NOMO-1 treated with DMSO at 0.1 percent for 48 hours (cell line): ENCODE measurements at regions not wholly inside any gene's neighbourhood (a gene's known extent, or its start where the extent isn't known, plus 50 kb on each side); places are given as distances from the start of the nearest gene placed in this dataset.
A peak's percentile ranks its signal among the peaks of the same experiment; 100 is the strongest.

Experiments
- DNase-seq: peaks from one replicate; lab custom pipeline; 2025; ENCODE audit not compliant: unreplicated experiment; lab: John Stamatoyannopoulos, UW

DNA sequence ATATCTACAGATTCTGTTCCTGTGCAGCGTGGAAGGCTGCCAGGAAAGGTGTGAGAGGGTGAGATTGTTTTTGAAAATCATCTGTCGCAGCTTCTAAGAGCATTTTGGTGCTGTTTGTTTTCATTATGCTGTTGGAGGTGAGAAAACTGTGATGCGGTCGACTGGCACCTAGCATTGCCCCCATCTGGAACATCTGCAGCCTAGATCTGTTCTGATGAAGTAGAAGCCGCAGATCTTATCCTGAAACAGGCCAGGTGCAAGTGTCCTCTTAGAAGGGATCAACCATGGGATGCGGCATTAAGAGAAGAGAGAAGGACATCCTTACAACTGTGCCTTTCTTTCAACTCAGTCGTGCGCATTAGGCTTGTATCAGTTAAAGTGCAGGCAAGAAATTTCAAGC is 167.3 kb downstream of the CDH26 start:
- no peak for DNase-seq

DNA sequence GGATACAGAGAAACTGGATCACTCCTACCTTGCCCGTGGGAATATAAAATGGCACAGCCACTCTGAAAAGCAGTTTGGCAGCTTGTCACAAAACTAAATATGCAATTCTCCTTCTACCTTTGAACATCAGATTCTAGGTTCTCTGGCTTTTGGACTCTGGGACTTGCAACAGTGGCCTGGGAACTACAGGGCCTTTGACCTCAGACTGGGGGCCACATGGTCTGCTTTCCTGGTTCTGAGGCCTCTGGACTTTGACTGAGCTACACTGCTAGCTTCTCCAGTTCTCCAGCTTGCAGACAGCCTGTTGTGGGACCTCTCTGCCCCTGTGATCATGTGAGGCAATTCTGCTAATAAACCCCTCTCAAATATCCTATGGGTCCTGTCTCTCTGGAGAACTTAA is 168.8 kb downstream of the CDH26 start:
- DNase-seq = no peak

DNA sequence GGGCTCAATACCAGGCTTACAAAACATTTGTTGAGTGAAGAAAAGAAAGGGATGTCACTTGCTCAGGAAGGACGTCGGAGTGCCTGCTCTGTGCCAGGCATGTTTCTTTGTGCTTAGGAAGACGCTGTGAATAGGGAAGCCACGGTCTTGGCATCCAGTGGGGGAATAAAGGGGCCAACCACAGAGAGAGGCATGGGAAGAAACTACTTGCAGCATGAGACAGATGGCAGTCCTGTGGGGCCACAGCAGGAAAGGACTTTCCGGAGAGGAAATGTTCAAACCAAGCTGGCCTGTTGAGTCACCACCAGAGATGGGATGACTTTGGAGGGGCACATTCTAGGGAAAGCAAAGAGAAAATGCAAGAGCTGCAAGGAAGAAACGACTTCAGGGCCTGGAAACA is 173.2 kb downstream of the CDH26 start:
- DNase-seq = peak; percentile 64

DNA sequence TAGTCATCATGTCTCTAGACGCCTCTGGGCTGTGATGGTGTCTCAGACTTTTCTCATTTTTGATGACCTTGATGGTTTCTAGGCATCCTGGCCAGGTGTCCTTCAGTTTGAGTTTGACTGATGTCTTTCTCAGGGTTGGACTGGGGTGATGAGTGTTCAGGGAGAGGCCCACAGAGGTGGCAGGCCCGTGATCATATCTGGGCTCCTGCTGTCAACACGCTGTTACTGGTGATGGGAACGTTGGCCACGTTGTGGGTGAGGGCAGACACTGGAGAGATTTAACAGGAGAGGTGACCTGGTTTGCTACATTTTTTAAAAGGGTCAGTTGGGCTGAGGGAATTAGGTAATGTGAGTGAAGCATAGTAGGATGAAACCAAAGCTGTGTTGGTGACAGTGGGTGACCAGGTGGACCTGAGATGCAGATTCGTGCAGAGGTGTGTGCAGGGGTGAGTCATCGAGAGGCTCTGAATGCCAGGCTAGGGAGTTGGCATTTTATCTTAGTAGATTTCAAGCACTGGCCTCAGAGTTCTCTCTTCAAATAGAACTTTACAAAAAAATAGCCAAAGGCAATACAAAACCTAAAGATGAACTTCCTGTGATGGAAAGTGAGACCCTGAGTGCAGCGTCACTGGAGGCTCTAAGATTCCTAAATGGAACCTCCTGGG is 174.1 kb downstream of the CDH26 start:
- no peak for DNase-seq

DNA sequence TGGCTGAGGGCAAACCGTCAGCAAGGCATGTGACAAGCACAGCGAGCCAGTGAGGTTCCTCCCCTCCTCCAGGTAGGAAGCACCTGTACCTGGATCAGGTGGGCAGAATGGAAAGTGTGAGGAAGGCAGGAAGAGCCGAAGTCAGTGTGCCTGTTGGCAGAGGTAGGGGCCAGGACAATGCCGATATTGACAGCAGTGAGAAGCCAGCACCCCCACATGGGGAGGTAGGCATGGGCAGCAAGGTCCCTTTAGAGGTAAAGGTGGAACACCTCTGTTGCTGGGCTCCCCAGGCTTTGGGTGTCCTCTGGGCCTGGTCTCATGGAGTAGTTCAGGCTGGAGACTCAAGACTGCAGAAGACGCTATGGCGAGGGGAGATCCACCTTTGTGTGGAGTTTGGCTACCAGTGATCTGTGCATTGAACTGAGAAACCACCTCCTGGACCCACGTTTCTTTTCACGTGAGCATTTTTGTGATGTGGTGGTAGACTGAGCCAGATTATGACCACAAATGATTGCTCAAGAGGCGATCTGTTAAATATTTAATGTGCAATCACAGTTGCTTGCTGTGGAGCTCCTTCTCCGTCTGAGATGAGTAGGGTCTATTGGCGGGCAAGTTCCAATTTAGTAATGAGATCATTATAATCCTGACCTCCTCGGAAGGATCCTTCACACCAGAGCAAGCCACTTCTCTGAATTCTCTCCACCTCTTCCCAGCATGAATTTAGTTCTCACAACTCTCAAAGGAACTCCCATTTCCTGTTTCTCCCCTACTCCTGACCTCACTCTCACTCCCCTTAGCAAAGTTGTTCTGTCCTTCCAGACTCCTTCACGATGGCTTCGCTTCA is 174.8 kb downstream of the CDH26 start:
- peak; percentile 22 for DNase-seq

DNA sequence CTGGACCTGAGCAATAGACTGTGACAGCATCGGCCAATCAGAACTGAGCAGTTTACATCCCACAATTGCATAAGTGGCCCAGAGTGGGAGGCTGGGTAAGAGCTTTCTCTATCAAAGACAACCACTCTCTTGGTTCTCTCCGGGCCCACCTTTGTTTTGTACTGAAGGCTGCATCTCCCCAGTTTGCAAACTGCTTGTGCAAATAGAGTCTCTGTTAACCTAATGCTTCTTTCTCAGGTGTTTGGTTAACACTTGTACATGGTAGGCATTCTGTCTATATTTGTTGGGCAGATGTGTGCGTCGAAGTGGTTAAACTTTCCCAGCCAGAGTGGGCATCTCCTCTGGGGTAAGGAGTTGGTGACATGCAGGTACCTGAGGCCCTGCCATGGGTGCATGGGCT is 177.1 kb downstream of the CDH26 start:
- no peak for DNase-seq

DNA sequence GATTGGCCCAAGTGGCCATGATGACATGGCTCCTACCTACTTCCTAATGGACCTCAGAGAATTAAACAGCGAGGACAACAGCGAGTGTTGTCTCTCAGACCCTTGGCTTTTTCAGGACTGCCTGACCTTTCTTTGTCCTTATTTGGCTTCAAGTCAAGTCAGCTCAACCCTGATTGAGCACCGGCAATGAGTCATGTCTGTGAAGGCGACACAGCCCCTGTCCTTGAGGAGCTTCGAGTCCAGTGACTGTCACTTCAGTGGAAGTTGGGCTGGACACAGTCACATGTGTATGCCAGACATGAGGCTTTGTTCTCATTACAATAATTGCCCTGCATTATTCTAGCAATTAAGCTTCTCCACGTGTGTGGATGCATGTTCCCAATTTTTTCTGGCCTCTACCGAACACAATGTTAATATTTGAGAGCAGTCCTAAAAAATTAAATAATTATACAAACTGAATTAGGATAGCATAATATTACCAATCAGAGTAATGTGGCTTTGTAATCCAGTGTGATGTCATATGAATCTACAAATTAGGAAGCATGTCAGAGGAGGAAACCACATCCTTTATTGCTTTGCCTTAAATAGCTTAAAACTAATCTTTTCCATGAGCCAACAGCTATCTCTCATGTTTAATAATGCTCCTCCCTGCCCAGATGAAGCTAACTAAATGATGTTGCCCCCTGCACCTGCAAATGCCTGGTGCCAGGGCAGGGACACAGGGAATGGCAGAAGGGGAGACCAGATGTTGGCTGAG is 178.6 kb downstream of the CDH26 start:
- DNase-seq = peak; percentile 90

DNA sequence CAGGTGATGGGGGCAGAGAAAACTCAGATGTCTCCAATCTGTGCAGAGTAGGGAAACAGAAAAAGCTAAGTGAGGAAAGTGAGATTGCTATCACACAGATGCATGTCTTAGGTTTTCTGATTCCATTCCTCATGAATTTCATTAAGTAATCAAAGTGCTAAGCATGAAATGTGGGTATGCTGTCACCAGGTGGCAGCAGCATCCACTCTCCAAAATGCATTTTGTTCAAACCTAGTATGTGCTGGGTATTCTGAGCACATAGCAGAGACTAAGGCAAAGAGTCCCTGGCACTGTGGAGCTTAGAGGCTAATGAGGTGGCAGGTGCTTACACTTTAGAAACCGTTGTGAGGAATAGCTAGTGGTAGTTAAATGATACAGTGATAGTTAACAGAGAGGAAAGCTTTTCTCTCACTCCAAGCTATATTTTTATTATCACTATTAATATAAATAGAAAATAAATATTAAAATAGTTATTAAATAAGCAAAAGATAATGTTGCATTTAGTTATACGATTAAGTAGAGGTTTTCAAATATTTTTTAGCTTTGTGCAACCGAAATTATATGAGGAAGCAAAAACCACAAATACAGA is 179.5 kb downstream of the CDH26 start:
- DNase-seq = peak; percentile 83

DNA sequence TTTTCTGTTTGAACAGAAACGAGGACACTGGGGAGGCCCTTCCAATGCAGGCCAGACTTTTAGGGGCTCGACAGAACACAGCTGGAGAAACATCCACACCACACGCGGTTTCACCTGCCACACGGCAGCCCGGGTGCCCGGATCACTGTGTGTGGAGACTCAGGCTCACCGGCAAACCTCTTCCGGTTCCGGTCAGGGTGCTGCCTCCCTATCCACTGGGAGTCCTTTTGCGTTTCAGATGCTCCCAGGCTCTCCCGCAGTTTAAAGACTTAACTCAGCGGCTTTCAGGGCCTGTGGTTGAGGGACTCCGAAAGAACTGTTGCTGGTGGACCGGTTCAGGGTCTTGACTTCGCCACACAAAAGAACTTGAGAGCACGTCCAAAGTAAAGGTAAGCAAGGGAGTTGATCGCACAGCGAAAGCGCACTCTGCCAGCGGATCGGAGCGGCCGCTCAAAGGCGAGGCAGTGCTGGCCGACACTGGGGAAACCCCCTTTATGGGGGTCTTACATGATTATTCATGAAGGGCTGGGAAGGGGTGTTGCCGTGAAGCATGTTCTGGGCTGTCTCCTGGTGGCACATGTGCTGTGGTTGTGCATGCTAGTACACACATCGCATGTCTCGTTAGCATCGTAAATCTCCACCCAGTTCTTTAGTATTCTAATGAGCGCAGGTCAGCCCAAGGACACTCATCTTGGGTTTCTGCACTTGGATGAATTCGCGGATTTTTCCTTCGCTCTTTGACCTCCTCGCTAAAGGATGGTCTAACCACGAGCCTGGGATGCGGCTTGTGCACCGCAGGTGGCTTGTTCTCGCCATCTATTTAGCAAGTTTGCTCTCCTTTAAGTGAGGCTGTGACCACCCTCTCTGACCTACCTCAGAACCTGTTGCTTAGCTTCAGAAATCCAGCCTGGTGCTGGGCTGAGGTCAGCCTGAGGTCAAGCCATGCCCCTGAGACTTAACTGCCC is 180.3 kb downstream of the CDH26 start:
- peak; percentile 30 for DNase-seq

DNA sequence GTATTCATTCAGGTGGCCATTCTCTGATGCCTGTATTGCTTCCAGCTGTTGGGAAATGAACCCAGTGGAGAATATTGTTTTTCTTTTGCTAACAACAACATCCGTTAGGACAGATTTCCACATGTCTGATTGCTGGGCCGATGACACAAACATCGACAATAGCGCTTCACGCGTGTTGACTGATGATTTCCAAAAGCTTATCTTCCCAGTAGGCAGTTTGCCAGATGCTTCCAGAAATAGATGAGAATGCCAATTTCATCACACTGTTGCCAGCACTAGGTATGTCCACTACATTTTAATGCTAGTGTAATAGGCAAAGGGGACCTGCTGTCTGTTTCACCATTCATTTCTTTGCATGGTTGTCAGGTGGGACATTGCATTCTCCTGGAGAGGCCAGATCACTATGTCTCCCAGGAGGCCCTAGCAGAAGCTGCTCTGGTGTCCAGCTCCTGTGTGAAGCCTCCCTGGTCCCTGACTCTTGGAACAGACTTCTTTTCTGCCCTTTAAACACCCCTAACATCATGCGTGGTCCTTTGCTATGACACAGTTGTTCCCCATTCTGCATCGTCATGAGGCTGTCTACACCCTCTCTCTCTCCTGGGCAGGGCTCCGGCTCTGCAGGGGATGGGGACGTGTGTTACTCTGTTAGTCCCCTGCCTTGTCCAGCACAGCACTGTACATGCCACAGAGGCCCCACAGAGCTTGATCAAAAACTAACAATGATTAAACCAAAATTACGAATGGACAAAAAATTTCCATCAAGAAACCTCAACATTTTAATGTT is 181.6 kb downstream of the CDH26 start:
- no peak for DNase-seq

DNA sequence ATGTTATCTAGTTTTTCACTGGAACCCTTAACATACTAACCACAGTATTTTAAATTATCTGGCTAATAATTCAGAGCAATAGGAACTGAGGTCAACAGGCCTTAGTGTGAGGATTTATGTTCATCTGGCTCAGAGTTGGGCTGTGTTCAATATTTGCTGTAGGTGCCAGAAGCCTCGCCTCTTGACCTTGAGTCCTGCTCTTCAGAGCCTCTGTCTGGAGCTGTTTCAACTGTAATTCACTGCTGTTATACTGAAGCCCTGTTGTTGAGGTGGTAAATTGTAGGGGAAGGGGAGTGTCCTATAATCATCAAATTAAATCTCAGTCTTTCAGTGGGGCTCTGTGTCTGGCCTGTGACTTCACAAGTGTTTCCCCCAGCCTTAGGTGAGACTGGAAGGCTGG is 184.4 kb downstream of the CDH26 start:
- no peak for DNase-seq

DNA sequence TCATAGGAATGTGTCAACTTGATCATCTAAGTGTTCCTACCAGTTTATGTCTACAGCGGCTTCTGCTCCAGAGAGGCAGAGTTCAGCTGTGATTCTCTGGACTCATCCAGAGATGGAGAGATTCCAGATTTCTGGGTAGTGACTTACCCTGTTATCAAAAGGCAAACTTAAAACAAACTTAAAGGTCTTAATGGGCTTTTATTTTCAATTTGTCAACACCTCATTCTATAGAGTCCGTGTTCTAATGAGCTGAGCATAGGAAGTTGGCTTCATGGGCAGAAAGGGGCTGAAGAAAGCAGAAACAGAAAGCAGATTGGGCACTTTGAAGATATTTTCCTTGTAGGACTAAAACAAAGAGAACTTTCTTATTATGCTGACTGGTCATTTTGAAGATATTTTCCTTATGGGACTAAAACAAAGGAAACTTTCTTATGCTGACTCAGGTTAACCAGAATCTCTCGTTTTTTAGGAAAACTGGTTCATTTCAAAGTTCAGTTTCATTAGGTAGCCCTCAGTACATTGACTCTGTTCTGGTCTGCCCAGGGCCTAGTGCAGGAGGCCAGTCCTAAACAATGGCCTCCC is 185.1 kb downstream of the CDH26 start:
- no peak for DNase-seq

DNA sequence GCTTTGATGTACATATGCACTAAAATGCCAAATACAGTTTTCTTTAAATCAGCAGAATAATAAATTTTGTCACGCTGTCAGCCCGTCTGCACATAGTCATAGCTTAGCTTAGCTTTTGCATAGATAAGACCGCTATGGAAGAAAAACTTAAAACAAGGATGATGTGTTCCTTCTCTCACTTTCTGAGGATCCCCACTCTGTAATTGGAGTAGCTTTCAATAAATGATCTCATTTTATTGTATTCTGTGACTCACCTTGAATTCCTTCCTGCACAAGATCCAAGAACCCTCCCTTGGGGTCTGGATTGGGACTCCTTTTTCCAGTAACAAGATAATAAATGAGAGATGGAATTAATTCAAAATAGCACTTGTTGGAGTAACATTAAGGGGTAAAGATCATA is 186.2 kb downstream of the CDH26 start:
- no peak for DNase-seq

DNA sequence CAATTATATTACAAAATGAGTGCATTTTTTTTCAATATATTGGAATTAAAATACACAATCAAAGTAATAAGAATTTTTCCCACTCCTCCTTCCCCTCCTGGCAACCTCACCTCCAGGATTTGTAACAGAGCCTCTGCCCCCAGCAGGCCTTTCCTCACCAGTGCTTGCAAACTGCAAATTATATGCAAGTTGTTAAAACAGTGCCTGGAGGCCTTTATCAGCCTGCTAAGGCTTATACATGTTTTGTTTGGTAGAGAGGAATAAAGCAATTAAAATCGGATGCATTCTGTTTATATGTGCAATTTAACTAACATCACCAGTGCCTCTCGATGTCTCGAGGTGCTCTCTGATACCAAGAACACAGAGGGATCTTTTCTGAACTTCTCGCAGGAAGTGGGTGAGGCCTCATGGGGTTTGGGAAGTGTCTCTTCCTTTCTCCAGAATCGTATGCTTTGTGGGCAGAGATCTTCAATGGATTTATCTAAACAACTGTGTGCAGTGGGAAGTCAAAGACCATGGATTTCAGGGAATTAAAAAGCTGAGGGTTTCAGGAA is 186.8 kb downstream of the CDH26 start:
- no peak for DNase-seq

DNA sequence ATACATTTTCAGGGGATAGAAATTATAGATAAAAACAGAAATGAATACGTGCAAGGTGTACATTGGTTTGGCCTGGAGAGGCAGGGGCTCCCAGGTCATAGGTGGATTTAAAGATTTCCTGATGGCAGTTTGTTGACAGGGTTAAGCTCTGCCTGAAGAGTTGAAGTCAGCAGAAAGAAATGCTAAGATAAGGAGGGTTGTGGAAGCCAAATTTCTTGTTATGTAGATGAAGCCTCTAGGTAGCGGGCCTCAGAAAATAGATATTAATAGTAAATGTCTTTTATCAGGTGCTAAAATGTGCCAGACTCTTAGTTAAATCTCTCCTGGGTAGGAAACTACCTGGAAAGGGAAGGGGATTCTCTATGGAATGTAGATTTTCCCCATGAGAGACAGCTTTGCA is 188.8 kb downstream of the CDH26 start:
- no peak for DNase-seq

DNA sequence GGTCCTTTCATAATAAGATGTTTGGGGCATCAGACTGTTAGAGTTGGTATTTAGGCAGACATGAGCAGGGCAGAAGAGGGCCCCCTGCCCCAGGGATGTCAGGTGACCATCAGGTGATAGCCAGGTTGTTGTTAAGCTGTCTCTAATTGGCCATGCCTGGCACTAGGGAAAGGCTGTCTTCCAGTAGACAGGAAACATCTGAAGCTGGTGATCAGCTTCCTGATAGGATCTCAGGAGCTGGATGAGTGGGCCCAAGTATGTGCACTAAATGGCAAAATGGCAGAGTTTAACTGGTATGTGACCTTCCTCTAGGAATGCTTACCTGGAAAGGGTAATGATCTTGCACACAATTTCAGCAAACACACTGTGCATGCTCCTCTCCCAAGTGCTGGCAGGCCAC is 190.7 kb downstream of the CDH26 start:
- no peak for DNase-seq

DNA sequence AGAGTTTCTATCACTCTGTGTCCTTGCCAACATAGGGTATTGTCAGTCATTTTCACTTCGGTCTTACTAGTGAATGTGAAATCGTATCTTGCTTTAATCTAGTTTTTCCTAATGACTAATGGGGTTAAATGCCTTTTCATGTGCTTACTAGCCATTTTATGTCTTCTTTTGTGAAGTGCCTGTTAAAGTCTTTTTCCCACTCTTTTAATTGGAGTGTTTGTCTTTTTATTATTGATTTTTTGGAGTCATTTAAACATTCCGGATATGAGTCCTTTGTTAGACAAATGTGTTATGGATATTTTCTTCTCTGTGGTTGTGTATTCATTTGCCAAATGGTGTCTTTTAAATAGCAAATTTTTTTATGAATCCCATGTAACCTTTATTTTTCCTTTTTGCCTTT is 194.6 kb downstream of the CDH26 start:
- no peak for DNase-seq

DNA sequence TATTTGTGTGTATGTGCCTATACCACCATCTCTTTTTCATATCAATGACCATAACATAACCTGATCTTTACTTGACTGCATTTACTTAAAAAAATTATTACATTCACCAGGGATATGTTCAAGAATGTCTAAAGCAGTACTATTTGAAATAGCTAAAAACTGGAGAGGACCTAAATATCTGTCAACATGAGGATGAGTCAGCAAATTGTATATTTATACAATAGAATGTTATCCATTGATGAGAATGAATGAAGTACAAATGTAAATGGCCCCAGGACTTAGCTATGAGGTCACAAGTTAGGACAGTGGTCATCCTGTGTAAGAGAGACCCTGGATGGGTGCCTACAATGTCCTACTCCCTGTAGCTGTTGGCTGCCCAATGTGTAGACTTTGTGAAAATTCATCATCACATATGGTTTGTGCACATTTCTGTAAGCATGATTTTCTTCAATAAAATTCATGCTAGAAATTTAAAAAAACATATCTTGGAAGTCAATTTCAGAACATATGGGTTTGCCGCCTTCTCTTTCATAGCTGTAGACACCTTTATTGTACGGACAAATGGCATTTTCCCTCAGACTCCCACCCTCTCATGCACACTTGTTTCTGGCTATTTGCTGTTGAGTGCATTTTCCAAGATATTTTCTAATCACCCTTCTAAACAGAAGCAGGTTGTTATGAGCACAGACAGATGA is 202.4 kb downstream of the CDH26 start:
- DNase-seq = no peak
